ENCODE measurements at regions not wholly inside any gene's neighbourhood (a gene's known extent, or its start where the extent isn't known, plus 50 kb on each side); places are given as distances from the start of the nearest gene placed in this dataset.

DNA sequence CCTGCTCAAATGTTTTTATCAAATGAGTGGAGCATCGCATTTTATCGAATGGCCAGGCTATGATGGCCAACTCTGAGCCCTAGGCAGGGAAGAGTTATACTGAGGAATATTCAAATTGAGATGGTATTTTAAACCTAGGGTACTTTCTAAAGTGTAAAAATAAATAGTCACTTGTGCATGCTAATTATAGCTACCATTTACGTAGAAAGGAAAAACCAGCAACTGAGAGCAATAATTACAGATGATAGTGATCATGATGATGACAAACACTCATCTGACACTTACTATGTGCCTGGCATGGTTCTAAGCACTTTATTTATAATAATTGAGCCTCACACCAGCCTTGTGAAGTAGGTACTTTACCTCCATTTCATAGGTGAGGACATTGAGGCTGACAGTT, 455.7 kb downstream of the CD83 start:
- H2AFZ ChIP-seq (ENCODE audit: low read length) = no peak overlapping the region
- H3K9me3 ChIP-seq (replicated peaks; ENCODE audit: insufficient read depth, low read length) = no peaks in the 10 kb centered on the region
- DNase-seq = no peak
- TF ChIP-seq EZH2phosphoT487 (IDR thresholded peaks at IDR 0.05; ENCODE audit: low read length) = no peak
- TF ChIP-seq EZH2 (optimal IDR thresholded peaks at IDR 0.05; ENCODE audit: low read depth, low read length) = no peak
- TF ChIP-seq, protein P1, sequence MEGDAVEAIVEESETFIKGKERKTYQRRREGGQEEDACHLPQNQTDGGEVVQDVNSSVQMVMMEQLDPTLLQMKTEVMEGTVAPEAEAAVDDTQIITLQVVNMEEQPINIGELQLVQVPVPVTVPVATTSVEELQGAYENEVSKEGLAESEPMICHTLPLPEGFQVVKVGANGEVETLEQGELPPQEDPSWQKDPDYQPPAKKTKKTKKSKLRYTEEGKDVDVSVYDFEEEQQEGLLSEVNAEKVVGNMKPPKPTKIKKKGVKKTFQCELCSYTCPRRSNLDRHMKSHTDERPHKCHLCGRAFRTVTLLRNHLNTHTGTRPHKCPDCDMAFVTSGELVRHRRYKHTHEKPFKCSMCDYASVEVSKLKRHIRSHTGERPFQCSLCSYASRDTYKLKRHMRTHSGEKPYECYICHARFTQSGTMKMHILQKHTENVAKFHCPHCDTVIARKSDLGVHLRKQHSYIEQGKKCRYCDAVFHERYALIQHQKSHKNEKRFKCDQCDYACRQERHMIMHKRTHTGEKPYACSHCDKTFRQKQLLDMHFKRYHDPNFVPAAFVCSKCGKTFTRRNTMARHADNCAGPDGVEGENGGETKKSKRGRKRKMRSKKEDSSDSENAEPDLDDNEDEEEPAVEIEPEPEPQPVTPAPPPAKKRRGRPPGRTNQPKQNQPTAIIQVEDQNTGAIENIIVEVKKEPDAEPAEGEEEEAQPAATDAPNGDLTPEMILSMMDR (IDR thresholded peaks at IDR 0.05; ENCODE audit: low read length) = no peak
- H4K20me1 ChIP-seq (ENCODE audit: insufficient read depth, low read length) = no peaks in the 10 kb centered on the region
- H3K27me3 ChIP-seq (replicated peaks; ENCODE audit: insufficient read depth, low read length) = no peaks in the 10 kb centered on the region
- H3K4me2 ChIP-seq (ENCODE audit: low read depth, low read length) = no peak overlapping the region
- H3K4me3 ChIP-seq (ENCODE audit: low read length) = no peak overlapping the region
- no peaks in the 10 kb centered on the region for H3K9me2 ChIP-seq (replicated peaks; ENCODE audit: insufficient read depth, low read length)
- H3F3A ChIP-seq (ENCODE audit: insufficient read depth, low read length) = no peaks in the 10 kb centered on the region
- H3K4me1 ChIP-seq (ENCODE audit: low read length) = no peaks in the 10 kb centered on the region
- no peak overlapping the region for H3K27ac ChIP-seq (ENCODE audit: low read length)
- no peaks in the 10 kb centered on the region for H3K36me3 ChIP-seq (replicated peaks; ENCODE audit: insufficient read depth, low read length)
- no peak overlapping the region for H3K9ac ChIP-seq (ENCODE audit: low read length)
- no peaks in the 10 kb centered on the region for H3K79me2 ChIP-seq (ENCODE audit: low read length)

DNA sequence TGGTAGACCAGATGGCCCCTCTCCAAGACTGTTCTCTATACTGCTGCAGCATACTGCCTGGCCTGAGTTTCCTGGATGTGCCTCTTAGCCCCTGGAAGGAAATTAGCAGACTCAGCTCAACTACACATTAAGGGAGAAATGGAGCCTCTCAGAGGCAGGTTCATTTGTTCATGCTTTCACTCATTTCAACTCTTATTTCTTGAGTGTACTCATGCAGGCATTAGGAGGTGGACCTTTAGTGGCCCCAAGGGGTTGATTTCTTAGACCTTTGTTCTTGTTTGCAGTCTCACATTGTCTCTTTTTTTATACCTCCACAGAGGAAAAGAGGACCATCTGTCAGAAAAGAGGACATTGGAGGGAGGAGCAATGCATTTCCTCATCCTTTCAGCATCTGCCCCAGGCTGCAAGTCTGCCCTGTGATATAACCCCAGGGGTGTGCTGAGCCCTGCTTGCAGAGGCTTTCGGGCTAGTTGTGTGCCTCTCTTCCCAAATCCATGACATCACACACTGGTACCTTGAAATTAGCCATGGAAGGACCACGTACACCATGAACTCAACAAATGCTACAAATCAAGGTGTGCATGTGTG, 456.2 kb downstream of the CD83 start:
- Histone ChIP-seq H2AFZ (ENCODE audit: low read length) (no peak overlapping the region), H3K36me3 (replicated peaks; ENCODE audit: insufficient read depth, low read length) (no peaks in the 10 kb centered on the region), H3K4me1 (ENCODE audit: low read length) (no peaks in the 10 kb centered on the region), H3K79me2 (ENCODE audit: low read length) (no peaks in the 10 kb centered on the region), H3K4me2 (ENCODE audit: low read depth, low read length) (no peak overlapping the region), H3K27ac (ENCODE audit: low read length) (no peak overlapping the region), H3K9me3 (replicated peaks; ENCODE audit: insufficient read depth, low read length) (no peaks in the 10 kb centered on the region), H3K9ac (ENCODE audit: low read length) (no peak overlapping the region), H4K20me1 (ENCODE audit: insufficient read depth, low read length) (no peaks in the 10 kb centered on the region), H3K27me3 (replicated peaks; ENCODE audit: insufficient read depth, low read length) (no peaks in the 10 kb centered on the region), H3F3A (ENCODE audit: insufficient read depth, low read length) (no peaks in the 10 kb centered on the region), H3K9me2 (replicated peaks; ENCODE audit: insufficient read depth, low read length) (no peaks in the 10 kb centered on the region), H3K4me3 (ENCODE audit: low read length) (no peak overlapping the region)
- DNase-seq = no peak
- TF ChIP-seq EZH2phosphoT487 (IDR thresholded peaks at IDR 0.05; ENCODE audit: low read length) (no peak), EZH2 (optimal IDR thresholded peaks at IDR 0.05; ENCODE audit: low read depth, low read length) (no peak)
- TF ChIP-seq, protein P1 (IDR thresholded peaks at IDR 0.05; ENCODE audit: low read length) = no peak

DNA sequence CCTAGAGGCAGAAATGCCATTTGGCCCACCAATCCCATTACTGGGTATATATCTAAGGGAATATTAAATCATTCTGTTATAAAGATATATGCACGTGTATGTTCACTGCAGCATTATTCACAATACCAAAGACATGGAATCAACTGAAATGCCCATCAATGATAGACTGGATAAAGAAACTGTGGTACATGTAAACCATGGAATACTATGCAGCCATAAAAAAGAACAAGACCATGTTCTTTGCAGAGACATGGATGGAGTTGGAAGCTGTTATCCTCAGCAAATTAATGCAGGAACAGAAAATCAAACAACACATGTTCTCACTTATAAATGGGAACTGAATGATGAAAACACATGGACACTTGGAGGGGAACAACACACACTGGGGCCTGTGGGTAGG, 458.4 kb downstream of the CD83 start:
- H3K4me3 ChIP-seq (ENCODE audit: low read length) = no peak overlapping the region
- no peak overlapping the region for H2AFZ ChIP-seq (ENCODE audit: low read length)
- H3K9ac ChIP-seq (ENCODE audit: low read length) = no peak overlapping the region
- no peak for DNase-seq
- no peaks in the 10 kb centered on the region for H4K20me1 ChIP-seq (ENCODE audit: insufficient read depth, low read length)
- no peaks in the 10 kb centered on the region for H3K79me2 ChIP-seq (ENCODE audit: low read length)
- H3F3A ChIP-seq (ENCODE audit: insufficient read depth, low read length) = no peaks in the 10 kb centered on the region
- no peaks in the 10 kb centered on the region for H3K9me2 ChIP-seq (replicated peaks; ENCODE audit: insufficient read depth, low read length)
- H3K4me2 ChIP-seq (ENCODE audit: low read depth, low read length) = no peak overlapping the region
- H3K27me3 ChIP-seq (replicated peaks; ENCODE audit: insufficient read depth, low read length) = no peaks in the 10 kb centered on the region
- no peak overlapping the region for H3K27ac ChIP-seq (ENCODE audit: low read length)
- no peaks in the 10 kb centered on the region for H3K4me1 ChIP-seq (ENCODE audit: low read length)
- H3K36me3 ChIP-seq (replicated peaks; ENCODE audit: insufficient read depth, low read length) = no peaks in the 10 kb centered on the region
- no peak for TF ChIP-seq EZH2phosphoT487 (IDR thresholded peaks at IDR 0.05; ENCODE audit: low read length)
- TF ChIP-seq, protein P1 (IDR thresholded peaks at IDR 0.05; ENCODE audit: low read length) = no peak
- no peak for TF ChIP-seq EZH2 (optimal IDR thresholded peaks at IDR 0.05; ENCODE audit: low read depth, low read length)
- no peaks in the 10 kb centered on the region for H3K9me3 ChIP-seq (replicated peaks; ENCODE audit: insufficient read depth, low read length)

All from MM.1S (cell line).